ENCODE measurements at regions not wholly inside any gene's neighbourhood (a gene's known extent, or its start where the extent isn't known, plus 50 kb on each side); places are given as distances from the start of the nearest gene placed in this dataset.

GRCh38 chr20:60428651-60429050 is 470.4 kb downstream of the CDH26 start:
- no peak overlapping the region for H3K4me3 ChIP-seq
- no peaks in the 10 kb centered on the region for H3K36me3 ChIP-seq
- intact Hi-C loops (cut with DNase I; ENCODE audit: low total_unique reads): no loop called here
- no peak for TF ChIP-seq POLR2AphosphoS5 (IDR thresholded peaks at IDR 0.05)
- TF ChIP-seq, protein P1, sequence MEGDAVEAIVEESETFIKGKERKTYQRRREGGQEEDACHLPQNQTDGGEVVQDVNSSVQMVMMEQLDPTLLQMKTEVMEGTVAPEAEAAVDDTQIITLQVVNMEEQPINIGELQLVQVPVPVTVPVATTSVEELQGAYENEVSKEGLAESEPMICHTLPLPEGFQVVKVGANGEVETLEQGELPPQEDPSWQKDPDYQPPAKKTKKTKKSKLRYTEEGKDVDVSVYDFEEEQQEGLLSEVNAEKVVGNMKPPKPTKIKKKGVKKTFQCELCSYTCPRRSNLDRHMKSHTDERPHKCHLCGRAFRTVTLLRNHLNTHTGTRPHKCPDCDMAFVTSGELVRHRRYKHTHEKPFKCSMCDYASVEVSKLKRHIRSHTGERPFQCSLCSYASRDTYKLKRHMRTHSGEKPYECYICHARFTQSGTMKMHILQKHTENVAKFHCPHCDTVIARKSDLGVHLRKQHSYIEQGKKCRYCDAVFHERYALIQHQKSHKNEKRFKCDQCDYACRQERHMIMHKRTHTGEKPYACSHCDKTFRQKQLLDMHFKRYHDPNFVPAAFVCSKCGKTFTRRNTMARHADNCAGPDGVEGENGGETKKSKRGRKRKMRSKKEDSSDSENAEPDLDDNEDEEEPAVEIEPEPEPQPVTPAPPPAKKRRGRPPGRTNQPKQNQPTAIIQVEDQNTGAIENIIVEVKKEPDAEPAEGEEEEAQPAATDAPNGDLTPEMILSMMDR (IDR thresholded peaks at IDR 0.05): no peak
- no peak for TF ChIP-seq EP300 (IDR thresholded peaks at IDR 0.05)
- no peak for DNase-seq
- H3K4me1 ChIP-seq: no peaks in the 10 kb centered on the region
- H3K27ac ChIP-seq: no peak overlapping the region
- H3K27me3 ChIP-seq: no peaks in the 10 kb centered on the region
- 60 to 69% (median 65%) methylated on average over 2 of the region's 2 CpGs for WGBS, 5 donors
- H3K9me3 ChIP-seq: no peaks in the 10 kb centered on the region

DNA sequence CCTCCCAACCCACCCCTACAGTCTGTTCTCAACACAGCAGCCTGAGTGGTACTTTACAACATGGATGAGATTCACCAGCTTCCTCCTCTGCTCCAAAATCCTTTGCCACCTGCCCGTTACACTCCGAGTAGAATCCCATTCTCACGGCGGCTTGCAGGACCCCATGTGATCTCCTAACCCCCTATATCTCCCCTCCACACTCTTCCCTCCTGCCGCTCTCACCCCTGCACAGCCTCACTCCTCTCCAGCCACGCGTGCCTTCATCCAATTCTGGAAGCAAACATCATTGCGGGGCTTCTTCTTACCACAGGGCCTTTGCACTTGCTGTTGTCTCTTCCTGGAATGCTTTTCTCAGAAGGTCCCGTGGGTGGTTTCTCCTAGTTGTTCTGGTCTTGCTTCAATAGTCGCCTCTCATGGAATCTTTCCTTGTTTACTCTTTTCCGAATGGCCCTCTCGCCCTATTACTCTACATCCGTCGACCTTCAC is 472.3 kb downstream of the CDH26 start:
- Histone ChIP-seq H3K4me1 (no peaks in the 10 kb centered on the region), H3K27ac (no peak overlapping the region), H3K4me3 (no peak overlapping the region), H3K9me3 (no peaks in the 10 kb centered on the region), H3K27me3 (no peaks in the 10 kb centered on the region), H3K36me3 (no peaks in the 10 kb centered on the region)
- intact Hi-C loops (cut with DNase I; ENCODE audit: low total_unique reads): no loop called here
- WGBS, 5 donors: 86 to 91% (median 90%) methylated on average over 14 of the region's 14 CpGs
- TF ChIP-seq, protein P1 (IDR thresholded peaks at IDR 0.05): no peak
- TF ChIP-seq EP300 (IDR thresholded peaks at IDR 0.05): no peak
- no peak for TF ChIP-seq POLR2A (IDR thresholded peaks at IDR 0.05)
- no peak for TF ChIP-seq POLR2AphosphoS5 (IDR thresholded peaks at IDR 0.05)
- no peak for DNase-seq

DNA sequence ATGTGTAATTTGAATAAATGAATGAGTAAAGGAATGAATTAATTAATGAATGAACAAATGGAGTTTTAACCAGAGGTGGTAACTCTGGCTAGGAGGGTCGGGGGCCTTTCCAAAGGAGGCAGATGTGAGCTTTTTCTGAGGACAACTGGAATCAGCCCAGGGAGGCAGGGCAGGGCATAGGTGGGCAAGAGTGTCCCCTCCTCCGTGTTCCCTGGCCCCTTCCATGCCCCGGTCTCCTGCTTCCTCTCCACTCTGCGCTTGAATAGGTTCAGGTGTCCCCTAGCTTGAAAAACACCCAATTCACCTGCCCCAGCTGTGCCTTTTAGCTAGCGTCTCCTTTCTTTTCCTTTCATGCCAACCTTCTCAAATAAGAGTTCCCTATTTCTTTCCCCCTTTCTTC is 473.1 kb downstream of the CDH26 start:
- Histone ChIP-seq H3K36me3 (no peaks in the 10 kb centered on the region), H3K9me3 (no peaks in the 10 kb centered on the region), H3K4me3 (no peak overlapping the region), H3K4me1 (no peaks in the 10 kb centered on the region), H3K27me3 (no peaks in the 10 kb centered on the region), H3K27ac (no peak overlapping the region)
- 57 to 69% (median 60%) methylated on average over 5 of the region's 5 CpGs for WGBS, 5 donors
- no peak for TF ChIP-seq EP300 (IDR thresholded peaks at IDR 0.05)
- no peak for TF ChIP-seq POLR2A (IDR thresholded peaks at IDR 0.05)
- no peak for TF ChIP-seq POLR2AphosphoS5 (IDR thresholded peaks at IDR 0.05)
- TF ChIP-seq, protein P1 (IDR thresholded peaks at IDR 0.05): no peak
- intact Hi-C loops (cut with DNase I; ENCODE audit: low total_unique reads): no loop called here
- no peak for DNase-seq

GRCh38 chr20:60437418-60437817 is 479.2 kb downstream of the CDH26 start:
- no peak overlapping the region for H3K27ac ChIP-seq
- 74 to 88% (median 78%) methylated on average over 4 of the region's 4 CpGs for WGBS, 5 donors

More at GRCh38 chr20:60437418-60437817, 479.2 kb downstream of the CDH26 start:
- Histone ChIP-seq H3K27me3 (no peaks in the 10 kb centered on the region), H3K4me1 (no peaks in the 10 kb centered on the region), H3K36me3 (no peaks in the 10 kb centered on the region), H3K4me3 (no peak overlapping the region), H3K9me3 (peaks cover 0 to 9% (median 6%) of the 10 kb centered on the region in 4 donors)
- DNase-seq: no peak
- intact Hi-C loops (cut with DNase I; ENCODE audit: low total_unique reads): no loop called here
- TF ChIP-seq, protein P1 (IDR thresholded peaks at IDR 0.05): no peak
- no peak for TF ChIP-seq EP300 (IDR thresholded peaks at IDR 0.05)
- no peak for TF ChIP-seq POLR2AphosphoS5 (IDR thresholded peaks at IDR 0.05)
- no peak for TF ChIP-seq POLR2A (IDR thresholded peaks at IDR 0.05)

Measured in stomach (tissue), 8 donors.